ENCODE measurements at regions not wholly inside any gene's neighbourhood (a gene's known extent, or its start where the extent isn't known, plus 50 kb on each side); places are given as distances from the start of the nearest gene placed in this dataset.

DNA sequence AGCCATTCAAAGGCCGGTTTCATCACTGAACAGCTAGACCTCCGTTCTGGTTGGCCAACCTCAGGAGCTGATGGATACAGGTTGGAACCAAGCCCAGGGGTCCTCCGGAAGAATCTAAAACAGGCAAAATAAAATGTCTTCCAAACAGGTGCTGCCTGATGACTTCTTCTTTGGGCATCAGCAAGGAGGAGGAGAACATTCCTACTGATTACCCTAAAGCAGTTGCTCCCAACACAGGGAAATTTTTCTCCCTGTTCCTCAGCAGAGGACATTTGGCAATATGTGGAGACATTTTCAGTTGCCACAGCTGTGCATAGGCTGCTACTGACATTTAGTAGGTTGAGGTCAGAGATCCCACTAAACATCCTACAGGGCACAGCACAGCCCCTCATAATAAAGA lies 319.3 kb upstream of the PPARGC1A start:
- TF ChIP-seq, protein P1, sequence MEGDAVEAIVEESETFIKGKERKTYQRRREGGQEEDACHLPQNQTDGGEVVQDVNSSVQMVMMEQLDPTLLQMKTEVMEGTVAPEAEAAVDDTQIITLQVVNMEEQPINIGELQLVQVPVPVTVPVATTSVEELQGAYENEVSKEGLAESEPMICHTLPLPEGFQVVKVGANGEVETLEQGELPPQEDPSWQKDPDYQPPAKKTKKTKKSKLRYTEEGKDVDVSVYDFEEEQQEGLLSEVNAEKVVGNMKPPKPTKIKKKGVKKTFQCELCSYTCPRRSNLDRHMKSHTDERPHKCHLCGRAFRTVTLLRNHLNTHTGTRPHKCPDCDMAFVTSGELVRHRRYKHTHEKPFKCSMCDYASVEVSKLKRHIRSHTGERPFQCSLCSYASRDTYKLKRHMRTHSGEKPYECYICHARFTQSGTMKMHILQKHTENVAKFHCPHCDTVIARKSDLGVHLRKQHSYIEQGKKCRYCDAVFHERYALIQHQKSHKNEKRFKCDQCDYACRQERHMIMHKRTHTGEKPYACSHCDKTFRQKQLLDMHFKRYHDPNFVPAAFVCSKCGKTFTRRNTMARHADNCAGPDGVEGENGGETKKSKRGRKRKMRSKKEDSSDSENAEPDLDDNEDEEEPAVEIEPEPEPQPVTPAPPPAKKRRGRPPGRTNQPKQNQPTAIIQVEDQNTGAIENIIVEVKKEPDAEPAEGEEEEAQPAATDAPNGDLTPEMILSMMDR (IDR thresholded peaks at IDR 0.05), result no peak
- TF ChIP-seq POLR2A (IDR thresholded peaks at IDR 0.05), result no peak
- TF ChIP-seq POLR2AphosphoS5 (IDR thresholded peaks at IDR 0.05), result no peak
- no peak for TF ChIP-seq EP300 (IDR thresholded peaks at IDR 0.05)

All from suprapubic skin (tissue), 4 donors.